Hepatocyte (in vitro differentiated cells): ENCODE measurements at regions not wholly inside any gene's neighbourhood (a gene's known extent, or its start where the extent isn't known, plus 50 kb on each side); places are given as distances from the start of the nearest gene placed in this dataset.
"Not testable (repeated sequence)": the region's sequence is repeated elsewhere in the genome, so short reads cannot be mapped to it uniquely, and the experiment has no call there.

Source experiments
- CTCF ChIP-seq: fragments of 200-600 bp; sonication (generic); IDR thresholded peaks from 2 replicates; pipeline ENCODE4 v1.5.1; 2016; ENCODE audit warnings: antibody characterized with exemption, mild to moderate bottlenecking; ENCODE audit not compliant: poor library complexity
- EZH2phosphoT487 ChIP-seq: fragments of 200-600 bp; sonication (generic); IDR thresholded peaks from one replicate; pipeline ENCODE4 v1.6.1; 2018; ENCODE audit warnings: antibody characterized with exemption, mild to moderate bottlenecking, low read depth, moderate library complexity; ENCODE audit not compliant: unreplicated experiment, severe bottlenecking

GRCh38 chr2:19089476-19089875 is 268.9 kb downstream of the OSR1 start:
- not testable (repeated sequence) for TF ChIP-seq EZH2phosphoT487, CTCF
